Ecto neural progenitor cell (in vitro differentiated cells): ENCODE measurements at regions not wholly inside any gene's neighbourhood (a gene's known extent, or its start where the extent isn't known, plus 50 kb on each side); places are given as distances from the start of the nearest gene placed in this dataset.
A peak's percentile ranks its signal among the peaks of the same experiment; 100 is the strongest.
"Not testable (repeated sequence)": the region's sequence is repeated elsewhere in the genome, so short reads cannot be mapped to it uniquely, and the experiment has no call there.

Experiments used
- DNase-seq: peaks from one replicate; pipeline ENCODE4 v3.0.0-alpha.2; 2018; ENCODE audit warnings: low spot score

GRCh38 chr5:144004751-144005150 lies 165.7 kb downstream of the YIPF5 start:
- no peak for DNase-seq

DNA sequence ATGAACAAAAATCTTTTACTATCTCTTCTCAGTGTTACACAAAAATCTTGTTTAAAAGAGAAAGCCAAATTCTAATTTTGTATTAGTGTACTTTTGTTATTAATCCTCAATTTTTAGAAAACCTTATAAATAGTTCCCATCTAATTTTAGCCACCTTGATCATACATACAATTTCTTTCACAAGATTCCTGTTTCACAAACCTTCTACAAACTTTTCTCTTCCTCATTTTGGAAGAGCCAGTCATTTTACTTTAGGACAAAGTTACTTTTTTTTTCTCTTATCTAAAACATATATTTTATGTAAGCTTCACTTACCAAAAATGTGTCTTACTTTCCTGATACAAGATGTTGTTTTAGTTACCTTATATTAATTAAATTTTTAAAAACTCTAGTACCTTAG lies 161.3 kb downstream of the YIPF5 start:
- no peak for DNase-seq

GRCh38 chr5:144011388-144011787 lies 159.1 kb downstream of the YIPF5 start:
- DNase-seq = no peak

- no peak for DNase-seq
Measured at GRCh38 chr5:144013816-144014215, 156.6 kb downstream of the YIPF5 start.

GRCh38 chr5:144015961-144016360 lies 154.5 kb downstream of the YIPF5 start:
- no peak for DNase-seq

GRCh38 chr5:144017119-144017518 lies 153.3 kb downstream of the YIPF5 start:
- no peak for DNase-seq

DNA sequence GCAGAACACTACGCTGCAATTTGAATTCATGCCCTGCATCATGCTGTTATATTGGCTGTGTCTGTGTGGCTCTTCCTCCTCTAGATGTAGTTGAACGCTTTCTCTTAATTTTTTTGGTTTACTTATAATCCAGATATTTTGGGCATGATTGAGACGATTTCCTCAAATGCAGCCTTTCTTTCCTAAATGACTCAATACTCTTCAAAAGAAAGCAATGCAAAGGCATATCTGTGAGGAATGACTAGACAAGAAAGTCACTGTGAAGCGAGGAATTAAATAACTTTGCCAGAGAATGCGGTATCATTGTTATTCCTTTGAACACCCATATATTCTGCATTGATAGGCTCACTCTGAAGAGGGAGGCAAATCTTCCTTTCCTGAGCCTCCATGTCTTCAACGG lies 152.8 kb downstream of the YIPF5 start:
- DNase-seq = no peak

GRCh38 chr5:144024090-144024489 lies 146.4 kb downstream of the YIPF5 start:
- DNase-seq = no peak

GRCh38 chr5:144024545-144024944 lies 145.9 kb downstream of the YIPF5 start:
- no peak for DNase-seq

DNA sequence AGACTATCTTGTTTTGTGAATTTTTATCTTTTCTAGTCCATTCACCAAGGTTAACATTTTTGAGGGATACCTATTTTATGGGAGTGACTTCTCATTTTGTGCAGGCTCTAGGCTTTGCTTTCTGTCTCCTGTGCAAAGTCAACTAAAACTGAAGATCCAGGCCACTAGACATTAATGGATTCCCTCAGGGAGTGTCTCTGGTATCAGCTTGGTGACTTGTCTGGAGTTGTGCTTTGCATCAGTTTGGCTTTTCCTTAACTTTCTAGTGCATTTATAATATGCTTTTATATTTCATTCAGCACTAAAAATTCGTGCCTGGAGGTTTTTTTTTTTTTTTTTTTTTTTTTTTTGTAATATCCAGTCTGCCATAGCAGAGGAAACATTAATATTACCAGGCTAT lies 144.2 kb downstream of the YIPF5 start:
- DNase-seq = no peak

DNA sequence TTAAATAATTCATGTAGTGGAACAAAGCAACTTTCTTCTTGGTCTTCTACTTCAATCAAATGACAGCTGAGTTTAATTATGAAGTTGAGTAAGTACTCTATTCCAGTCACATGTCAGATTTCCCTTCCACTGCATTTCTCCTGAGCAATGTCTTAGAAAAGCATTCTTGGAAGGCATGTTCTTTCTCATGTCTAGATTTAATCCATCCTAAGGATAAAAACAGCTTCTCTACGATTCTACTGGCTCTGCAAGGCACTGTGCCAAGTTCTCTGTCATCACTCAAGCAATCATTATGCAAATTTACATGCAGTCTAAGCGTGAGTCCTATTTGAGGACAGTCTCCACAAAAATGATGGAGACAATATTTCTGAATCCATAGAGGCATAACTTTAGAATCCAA lies 142.4 kb downstream of the YIPF5 start:
- DNase-seq = no peak

DNA sequence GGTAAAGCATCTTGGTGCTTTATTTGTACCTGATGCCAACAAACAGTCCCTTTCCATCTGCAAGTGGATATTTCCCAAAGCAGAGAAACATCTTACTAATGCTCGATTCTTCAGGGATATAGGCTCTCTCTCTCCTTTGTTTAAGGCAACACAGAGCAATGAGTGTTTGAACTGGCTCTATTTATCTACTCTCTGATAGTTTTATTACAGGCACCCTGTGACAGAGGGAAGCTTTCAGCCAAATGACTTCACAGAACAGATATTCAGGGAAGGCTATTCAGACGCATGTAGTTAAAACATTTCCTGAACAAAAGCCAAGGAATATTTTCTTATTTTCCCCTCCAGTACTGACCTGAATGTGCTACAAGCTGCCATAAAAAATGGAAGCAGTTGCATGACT lies 141.8 kb downstream of the YIPF5 start:
- DNase-seq = no peak

- DNase-seq = no peak
Measured at GRCh38 chr5:144030904-144031303, 139.6 kb downstream of the YIPF5 start.

- no peak for DNase-seq
Measured at GRCh38 chr5:144032375-144032774, 138.1 kb downstream of the YIPF5 start.

DNA sequence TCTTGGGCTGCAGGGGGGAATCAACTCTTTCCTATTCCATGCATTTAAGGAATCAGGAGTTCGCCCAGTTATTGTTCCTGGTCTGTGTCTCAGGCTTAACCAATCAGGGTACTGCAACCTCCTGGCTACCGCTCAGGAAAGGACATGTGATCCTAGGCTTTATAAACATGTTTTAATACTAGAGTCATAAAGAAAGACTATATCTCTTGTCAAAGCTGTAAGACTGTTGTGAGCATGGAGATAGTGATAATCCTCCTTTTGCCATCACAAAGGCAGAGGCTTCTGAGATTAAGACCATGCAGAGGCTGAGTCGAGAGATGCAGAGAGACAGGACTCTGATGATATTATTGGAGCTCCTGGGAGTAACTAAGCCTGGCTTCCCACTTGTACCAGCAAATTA lies 137.0 kb downstream of the YIPF5 start:
- DNase-seq = no peak

DNA sequence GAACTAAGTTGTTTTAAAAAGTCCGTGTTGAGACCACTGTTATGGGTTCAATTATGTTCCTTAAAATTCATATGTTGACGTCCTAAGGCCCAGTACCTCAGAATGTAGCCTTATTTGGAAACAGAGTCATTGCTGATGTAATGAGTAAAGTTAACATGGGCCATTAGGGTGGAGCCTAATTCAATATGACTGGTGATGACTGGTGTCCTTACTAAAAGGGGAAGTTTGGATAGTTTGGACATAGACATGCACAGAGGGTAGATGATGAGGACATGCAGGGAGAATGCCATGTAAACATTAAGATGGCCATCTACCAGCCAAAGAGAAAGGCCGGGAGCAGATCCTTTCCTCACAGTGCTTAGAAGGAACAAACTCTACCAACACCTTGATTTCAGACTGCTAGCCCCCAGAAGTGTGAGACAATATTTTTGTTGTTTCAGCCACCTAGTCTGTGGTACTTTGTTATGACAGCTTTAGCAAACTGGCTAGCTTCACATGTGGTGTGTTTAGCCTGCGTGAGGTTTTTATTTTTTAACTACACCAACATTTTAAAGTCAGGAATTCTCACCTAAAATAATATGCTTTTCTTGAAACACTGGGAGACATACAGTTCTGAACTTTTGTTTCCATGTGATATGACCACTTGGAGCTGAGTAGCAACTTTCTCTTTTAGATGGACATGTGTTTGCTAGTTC lies 135.3 kb downstream of the YIPF5 start:
- DNase-seq = no peak

GRCh38 chr5:144036476-144036875 lies 134.0 kb downstream of the YIPF5 start:
- no peak for DNase-seq

DNA sequence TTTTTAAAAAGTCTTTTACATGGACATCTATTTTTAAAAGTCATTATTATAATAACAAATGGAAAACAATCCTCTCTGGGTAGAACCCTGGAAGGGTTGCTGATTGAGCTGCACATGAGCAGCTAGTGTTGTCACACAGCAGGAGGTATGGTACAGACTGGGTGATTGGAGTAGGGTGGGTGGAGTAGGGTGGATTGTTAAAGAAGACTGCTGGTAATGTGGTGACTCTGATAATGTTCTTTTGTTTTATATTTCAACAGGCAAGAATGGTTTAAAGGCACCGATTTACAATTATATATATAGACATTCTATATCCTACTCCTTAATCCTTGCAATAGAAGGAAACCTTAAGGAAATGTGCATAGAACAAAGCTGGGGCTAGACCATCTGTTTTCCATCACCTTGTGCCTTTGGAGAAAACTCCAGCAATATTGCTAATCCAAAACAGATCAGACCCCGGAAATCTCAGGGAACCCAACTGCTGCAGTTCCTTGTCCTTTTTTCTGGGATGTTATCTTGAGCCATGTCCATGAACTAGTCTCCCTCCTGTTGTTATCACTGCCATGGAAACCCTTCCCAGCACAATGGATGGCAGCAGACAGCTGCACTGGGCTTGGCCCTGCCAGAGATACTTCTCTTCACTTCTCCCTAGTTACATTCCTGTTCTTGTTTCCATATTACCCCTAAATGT lies 129.7 kb downstream of the YIPF5 start:
- no peak for DNase-seq

DNA sequence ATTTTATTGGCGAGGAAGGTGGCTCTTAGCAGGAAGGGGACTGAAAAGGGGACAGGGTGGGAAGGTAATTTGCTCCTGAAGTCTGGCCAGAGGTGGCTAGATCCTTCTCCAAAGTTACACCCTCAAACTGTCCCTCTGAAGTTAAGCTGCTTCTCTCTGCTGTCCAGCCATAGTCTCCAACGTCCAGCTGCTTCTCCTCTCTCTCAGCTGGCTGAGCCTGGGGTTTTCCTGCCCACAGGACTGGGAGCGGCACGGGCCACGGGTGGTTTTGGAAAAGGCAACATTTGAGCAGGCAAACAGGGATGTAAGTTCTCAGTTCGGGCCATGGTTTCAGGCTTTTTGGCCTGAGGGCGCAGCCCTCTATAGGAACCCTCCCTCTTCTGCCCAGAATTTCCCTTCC lies 128.3 kb downstream of the YIPF5 start:
- DNase-seq = no peak

DNA sequence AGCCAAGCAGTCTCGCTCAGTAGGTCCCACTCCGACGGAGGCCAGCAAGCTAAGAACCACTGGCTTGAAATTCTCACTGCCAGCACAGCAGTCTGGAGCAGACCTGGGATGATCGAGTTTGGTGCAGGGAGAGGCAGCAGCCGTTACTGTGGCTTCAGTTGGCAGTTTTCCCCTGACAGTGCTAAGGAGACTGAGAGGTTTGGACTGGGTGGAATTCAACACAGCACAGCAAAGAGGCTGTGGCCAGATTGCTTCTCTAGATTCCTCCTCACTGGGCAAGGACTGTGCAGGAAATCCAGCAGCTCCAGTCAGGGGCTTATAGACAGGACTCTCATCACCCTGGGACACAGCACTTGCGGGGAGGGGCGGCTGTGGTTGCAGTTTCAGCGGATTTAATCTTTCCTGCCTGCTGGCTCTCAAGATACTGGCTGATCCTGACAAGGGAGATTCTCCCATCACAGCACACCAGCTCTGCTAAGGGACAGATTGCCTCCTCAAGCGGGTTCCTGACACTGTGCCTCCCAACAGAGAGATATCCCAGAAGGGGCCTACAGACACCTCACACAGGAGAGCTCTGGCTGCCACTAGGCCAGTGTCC lies 122.1 kb downstream of the YIPF5 start:
- DNase-seq = peak; percentile 50

GRCh38 chr5:144055391-144055790 lies 115.1 kb downstream of the YIPF5 start:
- not testable (repeated sequence) for DNase-seq

DNA sequence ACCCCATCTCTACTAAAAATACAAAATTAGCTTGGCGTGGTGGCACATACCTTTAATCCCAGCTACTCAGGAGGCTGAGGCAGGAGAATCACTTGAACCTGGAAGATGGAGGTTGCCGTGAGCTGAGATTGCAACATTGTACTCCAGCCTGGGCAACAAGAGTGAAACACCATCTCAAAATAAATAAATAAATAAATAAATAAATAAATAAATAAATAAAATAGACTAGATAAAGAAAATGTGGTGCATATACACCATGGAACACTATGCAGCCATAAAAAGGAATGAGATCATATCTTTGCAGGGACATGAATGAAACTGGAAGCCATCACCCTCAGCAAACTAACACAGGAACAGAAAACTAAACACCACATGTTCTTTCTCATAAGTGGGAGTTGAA lies 110.4 kb downstream of the YIPF5 start:
- DNase-seq = not testable (repeated sequence)

DNA sequence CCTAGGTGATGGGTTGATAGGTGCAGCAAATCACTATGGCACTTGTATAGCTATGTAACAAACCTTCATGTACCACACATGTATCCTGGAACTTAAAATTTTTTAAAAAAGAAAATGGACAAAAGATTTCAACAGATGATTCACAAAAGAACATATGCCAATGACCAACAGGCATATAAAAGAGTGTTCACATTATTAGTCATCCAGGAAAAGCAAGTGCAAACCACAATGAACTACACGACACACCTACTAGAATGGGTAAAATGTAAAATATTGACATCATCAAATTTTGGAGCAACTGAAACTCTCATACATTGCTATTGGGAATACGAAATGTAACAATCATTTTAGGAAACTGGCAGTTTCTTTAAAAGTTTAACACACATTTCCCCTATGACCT lies 109.9 kb downstream of the YIPF5 start:
- DNase-seq = no peak

DNA sequence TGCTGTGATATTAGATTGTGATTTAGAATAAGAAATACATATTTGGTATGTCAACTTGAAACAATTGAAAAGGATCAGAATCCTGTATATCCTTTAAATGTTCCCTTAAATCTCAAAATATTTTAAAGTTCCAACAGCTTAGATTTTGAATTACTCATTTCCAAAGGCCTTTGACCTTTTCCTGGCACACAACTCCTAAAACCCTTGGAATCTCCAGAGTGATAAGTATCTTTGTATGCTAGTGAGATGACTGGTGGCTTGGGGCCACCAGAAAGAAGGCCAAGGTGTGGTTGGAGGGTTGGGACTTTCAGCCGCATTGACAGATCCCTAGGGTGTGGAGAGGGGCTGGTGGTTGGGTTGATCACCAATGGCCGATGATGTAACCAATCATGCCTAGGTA lies 104.7 kb downstream of the YIPF5 start:
- DNase-seq = no peak
